SIG-M5 treated with dmso at 0.1 percent for 504 hours (cell line): ENCODE measurements at regions not wholly inside any gene's neighbourhood (a gene's known extent, or its start where the extent isn't known, plus 50 kb on each side); places are given as distances from the start of the nearest gene placed in this dataset.
"Not testable (repeated sequence)": the region's sequence is repeated elsewhere in the genome, so short reads cannot be mapped to it uniquely, and the experiment has no call there.

Source experiments
- DNase-seq: peaks from one replicate; lab custom pipeline; 2025; ENCODE audit not compliant: unreplicated experiment; lab: John Stamatoyannopoulos, UW

DNA sequence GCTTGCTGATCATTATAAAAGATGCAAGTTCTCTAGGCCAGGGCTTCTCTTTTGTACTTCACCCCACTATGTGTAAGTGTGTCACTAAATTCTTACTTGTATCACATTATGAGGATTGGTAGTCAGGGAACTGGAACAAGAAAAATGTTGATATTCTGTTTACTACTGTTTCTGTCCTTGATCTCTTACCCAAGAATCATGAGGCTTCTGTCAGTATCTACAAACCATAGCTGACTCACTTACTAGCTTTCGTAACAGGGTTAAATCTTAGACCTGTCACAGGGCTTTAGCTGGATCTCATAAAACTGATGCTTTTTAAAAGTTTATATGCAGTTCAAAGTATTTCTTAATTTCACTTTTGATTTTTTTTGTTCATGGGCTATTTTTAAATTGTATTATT lies 681.2 kb downstream of the PLPP3 start:
- DNase-seq: peak; percentile 4

DNA sequence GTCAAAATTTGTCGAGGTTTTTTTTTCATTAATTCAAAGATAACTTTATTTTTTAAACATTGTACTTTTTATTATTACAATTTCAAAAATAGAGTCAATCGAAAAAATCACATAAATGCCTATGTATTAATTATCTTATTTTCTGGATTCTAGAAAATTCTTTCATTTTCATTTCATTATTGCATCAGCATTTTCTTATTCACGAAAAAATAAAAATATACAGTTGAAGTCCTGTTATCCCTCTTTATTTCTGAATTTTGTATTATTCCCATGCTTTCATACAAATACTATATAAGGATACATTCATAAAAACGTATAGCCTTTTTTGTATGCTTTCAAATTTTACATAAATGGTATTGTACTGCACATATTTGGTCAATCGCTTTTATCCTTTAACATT lies 681.0 kb upstream of the USP24 start:
- DNase-seq: no peak

DNA sequence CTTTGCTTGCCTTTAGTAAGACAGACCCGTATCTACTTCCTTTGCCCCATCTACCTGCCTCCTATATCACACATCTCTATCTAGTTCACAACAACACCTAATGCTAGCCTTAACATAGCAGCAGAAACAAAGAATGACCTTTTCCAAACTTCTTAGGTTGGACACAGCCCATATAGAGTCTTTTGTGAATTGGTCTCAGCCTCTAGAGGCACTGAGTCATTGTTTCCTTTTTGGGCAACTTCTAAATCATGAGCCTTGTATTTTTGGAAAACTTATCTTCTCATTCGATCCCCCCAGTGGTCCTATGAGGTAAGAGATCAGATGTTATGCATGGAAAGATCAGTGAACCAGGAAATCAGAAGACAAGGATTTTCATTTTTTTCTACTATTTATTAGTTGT lies 679.4 kb upstream of the USP24 start:
- no peak for DNase-seq

DNA sequence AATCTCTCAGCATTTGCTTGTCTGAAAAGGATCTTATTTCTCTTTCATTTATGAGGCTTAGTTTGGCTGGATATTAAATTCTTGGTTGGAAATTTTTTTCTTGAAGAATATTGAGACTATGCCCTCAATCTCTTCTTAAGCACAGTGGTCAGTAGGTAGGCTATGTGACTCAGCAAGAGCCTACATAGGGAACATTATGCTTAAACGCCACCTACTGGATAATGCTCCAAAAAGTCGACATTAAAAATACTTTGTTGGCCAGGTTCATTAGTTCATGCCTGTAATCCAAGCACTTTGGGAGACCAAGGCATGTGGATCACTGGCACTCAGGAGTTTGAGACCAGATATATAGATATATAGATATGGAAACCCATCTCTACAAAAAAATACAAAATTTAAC lies 678.0 kb upstream of the USP24 start:
- DNase-seq: no peak

- no peak for DNase-seq
These were observed 673.6 kb upstream of the USP24 start for GRCh38 chr1:55888685-55889317.

GRCh38 chr1:55886856-55887712 lies 671.9 kb upstream of the USP24 start:
- no peak for DNase-seq

DNA sequence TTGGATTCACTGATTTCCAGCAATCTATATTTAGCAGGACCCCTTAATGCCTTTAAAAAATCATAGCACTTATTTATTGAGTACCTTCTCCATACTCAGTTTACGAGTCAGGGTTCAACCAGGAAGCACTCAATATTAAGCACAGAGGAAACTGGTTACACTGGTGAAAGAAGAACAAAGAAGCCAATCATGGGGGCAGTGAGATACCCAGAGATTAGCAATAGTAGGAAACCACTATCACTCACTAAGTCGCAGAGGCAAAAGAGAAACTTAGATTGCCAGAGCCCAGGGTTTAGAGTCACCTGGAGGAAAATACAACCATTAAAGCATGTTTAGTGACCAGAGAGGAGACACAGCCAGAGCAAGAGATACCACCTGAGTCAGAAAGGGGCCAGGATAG lies 670.5 kb upstream of the USP24 start:
- DNase-seq: no peak

DNA sequence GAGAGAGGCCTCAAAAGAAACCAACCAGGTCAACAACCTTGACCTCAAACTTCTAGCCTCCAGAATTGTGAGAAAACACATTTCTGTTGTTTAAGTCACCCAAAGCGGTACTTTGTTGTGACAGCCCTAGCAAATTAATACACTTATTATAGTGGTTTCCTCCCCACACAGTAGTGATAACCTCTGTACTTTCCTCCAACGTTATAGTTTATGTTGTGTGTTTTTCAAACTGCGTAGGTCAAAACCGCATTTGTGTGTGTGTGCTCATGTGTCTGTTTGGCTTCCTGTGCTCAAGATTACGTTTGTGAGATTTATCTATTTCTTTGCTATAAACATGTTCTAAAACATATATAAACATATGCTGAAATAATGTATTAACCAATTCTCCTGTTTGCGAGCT lies 667.8 kb upstream of the USP24 start:
- no peak for DNase-seq

DNA sequence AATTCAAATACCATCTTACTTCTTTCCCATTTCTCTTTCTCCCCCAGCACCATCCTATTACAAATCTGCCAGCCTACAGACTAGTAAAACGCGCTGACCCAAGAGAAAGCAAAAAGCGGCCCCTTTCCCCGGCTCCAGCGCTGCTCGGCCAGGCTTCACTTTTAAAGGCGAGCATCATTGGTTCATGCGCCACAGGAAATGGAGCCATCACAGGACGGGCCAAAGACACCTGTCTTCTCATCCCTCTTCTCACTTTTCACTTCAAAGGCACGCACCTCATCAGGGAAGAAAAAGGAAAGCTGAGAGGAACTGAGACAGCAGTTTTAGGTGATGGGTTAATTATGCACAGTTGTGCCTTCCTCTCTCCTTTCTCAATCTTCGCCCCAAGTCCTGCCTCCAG lies 664.2 kb upstream of the USP24 start:
- no peak for DNase-seq

GRCh38 chr1:55877437-55878232 lies 662.5 kb upstream of the USP24 start:
- DNase-seq: no peak

GRCh38 chr1:55876276-55877060 lies 661.3 kb upstream of the USP24 start:
- DNase-seq: no peak

- DNase-seq: no peak
These were observed 654.9 kb upstream of the USP24 start for GRCh38 chr1:55870106-55870505.

- no peak for DNase-seq
These were observed 653.9 kb upstream of the USP24 start for GRCh38 chr1:55869065-55869464.

- DNase-seq: no peak
These were observed 652.9 kb upstream of the USP24 start for GRCh38 chr1:55868026-55868425.

- no peak for DNase-seq
These were observed 652.2 kb upstream of the USP24 start for GRCh38 chr1:55867304-55867843.

- DNase-seq: not testable (repeated sequence)
These were observed 650.6 kb upstream of the USP24 start for GRCh38 chr1:55865778-55866177.

DNA sequence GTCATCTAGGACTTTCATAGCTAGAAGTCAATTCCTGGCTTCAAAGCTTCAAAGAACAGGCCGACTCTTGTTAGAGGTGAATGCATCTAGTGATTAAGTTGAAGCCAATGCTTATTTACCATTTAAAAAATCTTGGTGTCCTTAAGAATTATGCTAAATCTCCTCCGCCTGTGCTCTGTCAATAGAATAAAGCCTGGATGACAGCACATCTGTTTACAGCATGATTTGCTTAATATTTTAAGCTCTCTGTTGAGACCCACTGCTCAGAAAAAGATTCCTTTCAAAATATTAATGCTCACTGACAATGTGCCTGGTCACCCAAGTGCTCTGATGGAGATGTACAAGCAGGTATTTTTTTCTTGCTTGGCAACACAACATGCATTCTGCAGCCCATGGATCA lies 649.1 kb upstream of the USP24 start:
- no peak for DNase-seq

- no peak for DNase-seq
These were observed 646.6 kb upstream of the USP24 start for GRCh38 chr1:55861676-55862340.

- no peak for DNase-seq
These were observed 645.8 kb upstream of the USP24 start for GRCh38 chr1:55860798-55861519.

DNA sequence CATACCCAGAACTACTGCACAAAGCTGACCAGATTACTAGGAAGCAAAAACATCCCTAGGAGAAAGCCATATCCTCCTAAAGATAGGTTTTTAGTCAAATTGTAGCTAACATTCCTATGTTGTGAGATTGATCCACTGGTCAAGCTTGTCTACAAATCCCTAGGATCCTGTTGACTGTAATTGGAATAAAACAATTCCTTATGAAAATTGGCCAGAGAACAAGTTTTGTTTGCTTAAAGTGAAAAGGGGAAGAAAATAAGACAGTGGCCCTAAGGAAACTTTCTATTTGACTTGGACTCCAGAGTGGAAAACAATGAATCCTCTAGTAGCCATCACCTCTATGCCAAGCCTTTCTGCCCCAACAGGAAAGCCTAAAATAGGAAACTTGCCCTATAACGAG lies 645.2 kb upstream of the USP24 start:
- DNase-seq: no peak
